ENCODE measurements at regions not wholly inside any gene's neighbourhood (a gene's known extent, or its start where the extent isn't known, plus 50 kb on each side); places are given as distances from the start of the nearest gene placed in this dataset.

- no peaks in the 10 kb centered on the region for H4K20me1 ChIP-seq (ENCODE audit: low read depth, low read length)
- H3K4me3 ChIP-seq (ENCODE audit: insufficient read depth, low read length, poor library complexity, severe bottlenecking): no peak overlapping the region
- no peak for TF ChIP-seq EZH2phosphoT487 (conservative IDR thresholded peaks at IDR 0.05; ENCODE audit: low read length)
- no peak for TF ChIP-seq CTCF (IDR thresholded peaks at IDR 0.05; ENCODE audit: insufficient read depth, low read length, poor library complexity, severe bottlenecking)
- no peaks in the 10 kb centered on the region for H3K9me3 ChIP-seq (ENCODE audit: insufficient read depth, low read length)
- no peaks in the 10 kb centered on the region for H3K27me3 ChIP-seq (ENCODE audit: low read length)
- H3F3A ChIP-seq (ENCODE audit: insufficient read depth): no peaks in the 10 kb centered on the region
- H3K4me2 ChIP-seq (ENCODE audit: low read depth, low read length, poor library complexity, severe bottlenecking): no peak overlapping the region
- H3K36me3 ChIP-seq (ENCODE audit: low read length): no peaks in the 10 kb centered on the region
- no peaks in the 10 kb centered on the region for H3K9me2 ChIP-seq (replicated peaks; ENCODE audit: insufficient read depth, low read length)
- no peaks in the 10 kb centered on the region for H3K79me2 ChIP-seq (ENCODE audit: insufficient read depth, low read length)
- H3K9ac ChIP-seq (ENCODE audit: low read length): no peak overlapping the region
- H3K27ac ChIP-seq (ENCODE audit: low read depth, low read length): no peak overlapping the region
- no peak overlapping the region for H2AFZ ChIP-seq (ENCODE audit: low read depth, low read length, severe bottlenecking)
Observed at GRCh38 chr20:12941025-12941424, 67.7 kb upstream of the SPTLC3 start.

GRCh38 chr20:12942123-12942522 is 66.6 kb upstream of the SPTLC3 start:
- H3K9me3 ChIP-seq (ENCODE audit: insufficient read depth, low read length): no peaks in the 10 kb centered on the region
- H3K27ac ChIP-seq (ENCODE audit: low read depth, low read length): no peak overlapping the region
- no peaks in the 10 kb centered on the region for H3K36me3 ChIP-seq (ENCODE audit: low read length)
- H2AFZ ChIP-seq (ENCODE audit: low read depth, low read length, severe bottlenecking): no peak overlapping the region
- no peaks in the 10 kb centered on the region for H3F3A ChIP-seq (ENCODE audit: insufficient read depth)
- TF ChIP-seq CTCF (IDR thresholded peaks at IDR 0.05; ENCODE audit: insufficient read depth, low read length, poor library complexity, severe bottlenecking) (no peak), EZH2phosphoT487 (conservative IDR thresholded peaks at IDR 0.05; ENCODE audit: low read length) (no peak)
- no peaks in the 10 kb centered on the region for H3K79me2 ChIP-seq (ENCODE audit: insufficient read depth, low read length)
- H3K4me2 ChIP-seq (ENCODE audit: low read depth, low read length, poor library complexity, severe bottlenecking): no peak overlapping the region
- H3K9ac ChIP-seq (ENCODE audit: low read length): no peak overlapping the region
- H3K27me3 ChIP-seq (ENCODE audit: low read length): no peaks in the 10 kb centered on the region
- H4K20me1 ChIP-seq (ENCODE audit: low read depth, low read length): no peaks in the 10 kb centered on the region
- H3K9me2 ChIP-seq (replicated peaks; ENCODE audit: insufficient read depth, low read length): no peaks in the 10 kb centered on the region
- no peak overlapping the region for H3K4me3 ChIP-seq (ENCODE audit: insufficient read depth, low read length, poor library complexity, severe bottlenecking)

- Histone ChIP-seq H3K27me3 (ENCODE audit: low read length) (0 out of 2 replicates have a peak, but pooled peaks cover 3% of the 10 kb centered on the region), H3K79me2 (ENCODE audit: insufficient read depth, low read length) (no peaks in the 10 kb centered on the region), H3K9me3 (ENCODE audit: insufficient read depth, low read length) (no peaks in the 10 kb centered on the region), H3K4me2 (ENCODE audit: low read depth, low read length, poor library complexity, severe bottlenecking) (no peak overlapping the region), H3K9ac (ENCODE audit: low read length) (no peak overlapping the region), H3F3A (ENCODE audit: insufficient read depth) (no peaks in the 10 kb centered on the region), H3K36me3 (ENCODE audit: low read length) (no peaks in the 10 kb centered on the region), H2AFZ (ENCODE audit: low read depth, low read length, severe bottlenecking) (no peak overlapping the region), H3K4me3 (ENCODE audit: insufficient read depth, low read length, poor library complexity, severe bottlenecking) (no peak overlapping the region), H3K9me2 (replicated peaks; ENCODE audit: insufficient read depth, low read length) (no peaks in the 10 kb centered on the region), H3K27ac (ENCODE audit: low read depth, low read length) (no peak overlapping the region), H4K20me1 (ENCODE audit: low read depth, low read length) (no peaks in the 10 kb centered on the region)
- TF ChIP-seq EZH2phosphoT487 (conservative IDR thresholded peaks at IDR 0.05; ENCODE audit: low read length): no peak
- TF ChIP-seq CTCF (IDR thresholded peaks at IDR 0.05; ENCODE audit: insufficient read depth, low read length, poor library complexity, severe bottlenecking): no peak
Observed at GRCh38 chr20:12946789-12947188, 62.0 kb upstream of the SPTLC3 start.
